OCI-LY7 (cell line): ENCODE measurements at regions not wholly inside any gene's neighbourhood (a gene's known extent, or its start where the extent isn't known, plus 50 kb on each side); places are given as distances from the start of the nearest gene placed in this dataset.

Experiments
- BruUV-seq: library from RNA; stranded (reverse); fragments of 400-500 nt; replicated peaks from 2 replicates; lab custom pipeline; 2021; lab: Mats Ljungman, UMichigan
- CTCF ChIA-PET: fragments of 300-600 bp; sonication (Branson Sonifier 250); formaldehyde crosslinking; loops from one replicate; lab custom pipeline; 2022; ENCODE audit warnings: antibody characterized with exemption; ENCODE audit not compliant: unreplicated experiment; lab: Charles Lee
- POLR2A ChIA-PET: fragments of 300-600 bp; sonication (Branson Sonifier 250); formaldehyde crosslinking; loops from one replicate; lab custom pipeline; 2022; ENCODE audit warnings: antibody characterized with exemption; lab: Charles Lee
- DNase-seq: peaks from one replicate; pipeline ENCODE4 v3.0.0-alpha.2; 2015; ENCODE audit warnings: low spot score
- H2AFZ ChIP-seq: fragments of 200-600 bp; sonication (generic), shearing (Covaris generic); 2 replicates; pipeline ENCODE4 v1.6.1; 2014; ENCODE audit warnings: mild to moderate bottlenecking, antibody characterized with exemption, low read length, moderate library complexity
- H3K27ac ChIP-seq: fragments of 200-600 bp; sonication (generic); 2 replicates; pipeline ENCODE4 v1.5.1; 2014; ENCODE audit warnings: mixed run types, low read depth, mild to moderate bottlenecking, moderate library complexity, low read length, inconsistent platforms; ENCODE audit not compliant: poor library complexity, severe bottlenecking
- H3K36me3 ChIP-seq: fragments of 200-600 bp; sonication (generic); 2 replicates; pipeline ENCODE4 v1.6.1; 2014; ENCODE audit warnings: mild to moderate bottlenecking, antibody characterized with exemption, low read length, moderate library complexity, mixed read lengths; ENCODE audit not compliant: insufficient read depth
- H3K4me1 ChIP-seq: fragments of 200-600 bp; sonication (generic); 2 replicates; pipeline ENCODE4 v1.5.1; 2014; ENCODE audit warnings: mild to moderate bottlenecking, low read length; ENCODE audit not compliant: insufficient read depth, poor library complexity, severe bottlenecking
- H3K4me2 ChIP-seq: fragments of 200-600 bp; sonication (generic); 2 replicates; pipeline ENCODE4 v1.6.1; 2014; ENCODE audit warnings: mild to moderate bottlenecking, low read length
- H3K4me3 ChIP-seq: fragments of 200-600 bp; sonication (generic); 2 replicates; pipeline ENCODE4 v1.5.1; 2014; ENCODE audit warnings: mild to moderate bottlenecking, low read depth, low read length; ENCODE audit not compliant: poor library complexity, severe bottlenecking
- H3K79me2 ChIP-seq: fragments of 200-600 bp; sonication (generic); 2 replicates; pipeline ENCODE4 v1.6.1; 2016; ENCODE audit warnings: low read depth, mild to moderate bottlenecking, low read length, moderate library complexity, mixed read lengths; ENCODE audit not compliant: insufficient read depth
- H3K9me2 ChIP-seq: fragments of 200-600 bp; sonication (generic); 2 replicates; pipeline ENCODE4 v1.6.1; 2016; ENCODE audit warnings: mild to moderate bottlenecking, low read length, mixed read lengths; ENCODE audit not compliant: insufficient read depth
- H3K9me3 ChIP-seq: fragments of 200-600 bp; sonication (generic); 2 replicates; pipeline ENCODE4 v1.6.1; 2014; ENCODE audit warnings: mild to moderate bottlenecking, mixed run types, low read length, mixed read lengths
- H4K20me1 ChIP-seq: fragments of 200-600 bp; sonication (generic); 2 replicates; pipeline ENCODE4 v1.6.1; 2014; ENCODE audit warnings: mild to moderate bottlenecking, antibody characterized with exemption, low read length, moderate library complexity, mixed read lengths; ENCODE audit not compliant: insufficient read depth
- CTCF ChIP-seq: fragments of 200-600 bp; sonication (generic); conservative IDR thresholded peaks from 2 replicates; pipeline ENCODE4 v1.5.1; 2014; ENCODE audit warnings: mild to moderate bottlenecking, antibody characterized with exemption, low read length, moderate library complexity, mixed read lengths
- EZH2phosphoT487 ChIP-seq: fragments of 200-600 bp; sonication (generic); IDR thresholded peaks from 2 replicates; pipeline ENCODE4 v1.6.1; 2018; ENCODE audit warnings: low read depth, borderline replicate concordance, mild to moderate bottlenecking, mixed run types, antibody characterized with exemption, low read length, moderate library complexity, mixed read lengths
- intact Hi-C: fragments of 100-400 bp; cut with micrococcal nuclease; formaldehyde crosslinking; loops from one replicate; pipeline ENCODE4 v1.10.0; 2022; ENCODE audit not compliant: unreplicated experiment

- H2AFZ ChIP-seq: no peak overlapping the region
- TF ChIP-seq EZH2phosphoT487: no peak
- TF ChIP-seq CTCF: no peak
- no TSS peak for BruUV-seq
These were observed 197.9 kb upstream of the FOXQ1 start for GRCh38 chr6:1113916-1114540.

DNA sequence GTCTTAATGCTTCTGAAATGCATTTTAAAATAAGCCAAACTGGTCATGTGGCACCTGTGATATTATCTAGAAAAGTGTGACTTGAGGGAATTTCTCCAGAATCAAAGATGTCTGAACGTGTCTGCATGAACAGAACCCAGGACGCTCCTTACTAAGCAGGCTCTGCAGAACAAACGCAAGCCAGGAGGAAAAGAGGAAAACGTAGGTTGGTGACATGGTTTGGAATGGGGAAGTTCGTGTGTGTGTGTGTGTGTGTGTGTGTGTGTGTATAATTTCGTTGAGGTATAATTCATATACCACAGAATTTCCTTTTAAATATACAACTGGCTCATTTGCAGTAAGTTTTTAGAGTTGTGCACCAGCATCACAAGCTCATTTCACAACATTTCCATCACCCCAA is 200.5 kb upstream of the FOXQ1 start:
- CTCF ChIA-PET: no interaction called here
- H3K4me2 ChIP-seq: no peak overlapping the region
- no peaks in the 10 kb centered on the region for H3K79me2 ChIP-seq
- H3K4me1 ChIP-seq: no peaks in the 10 kb centered on the region
- no peaks in the 10 kb centered on the region for H3K36me3 ChIP-seq
- TF ChIP-seq CTCF: no peak
- no peak for TF ChIP-seq EZH2phosphoT487
- no peak overlapping the region for H2AFZ ChIP-seq
- no TSS peak for BruUV-seq
- POLR2A ChIA-PET: no interaction called here
- H4K20me1 ChIP-seq: no peaks in the 10 kb centered on the region
- no peak overlapping the region for H3K27ac ChIP-seq
- no peaks in the 10 kb centered on the region for H3K9me2 ChIP-seq
- H3K9me3 ChIP-seq: no peaks in the 10 kb centered on the region
- no peak overlapping the region for H3K4me3 ChIP-seq
- intact Hi-C loops: no loop called here
- DNase-seq: no peak

More at GRCh38 chr6:1113916-1114540, 197.9 kb upstream of the FOXQ1 start:
- intact Hi-C loops: no loop called here
- no peak overlapping the region for H3K4me2 ChIP-seq
- CTCF ChIA-PET: no interaction called here
- POLR2A ChIA-PET: no interaction called here
- H3K4me1 ChIP-seq: no peaks in the 10 kb centered on the region
- no peak overlapping the region for H3K4me3 ChIP-seq
- no peaks in the 10 kb centered on the region for H3K36me3 ChIP-seq
- no peak for DNase-seq
- no peaks in the 10 kb centered on the region for H3K79me2 ChIP-seq
- no peaks in the 10 kb centered on the region for H4K20me1 ChIP-seq
- no peaks in the 10 kb centered on the region for H3K9me3 ChIP-seq
- H3K27ac ChIP-seq: no peak overlapping the region
- no peaks in the 10 kb centered on the region for H3K9me2 ChIP-seq

GRCh38 chr6:1110941-1111349 is 201.0 kb upstream of the FOXQ1 start:
- POLR2A ChIA-PET: no interaction called here
- TF ChIP-seq CTCF: no peak
- TF ChIP-seq EZH2phosphoT487: no peak
- intact Hi-C loops: no loop called here
- CTCF ChIA-PET: no interaction called here
- no peaks in the 10 kb centered on the region for H3K79me2 ChIP-seq
- H3K36me3 ChIP-seq: no peaks in the 10 kb centered on the region
- no TSS peak for BruUV-seq
- H3K9me3 ChIP-seq: no peaks in the 10 kb centered on the region
- no peak overlapping the region for H2AFZ ChIP-seq
- no peaks in the 10 kb centered on the region for H3K9me2 ChIP-seq
- no peak overlapping the region for H3K4me3 ChIP-seq
- H3K4me1 ChIP-seq: no peaks in the 10 kb centered on the region
- DNase-seq: no peak
- no peak overlapping the region for H3K4me2 ChIP-seq
- no peak overlapping the region for H3K27ac ChIP-seq
- H4K20me1 ChIP-seq: no peaks in the 10 kb centered on the region
